K562 (cell line): ENCODE measurements at regions not wholly inside any gene's neighbourhood (a gene's known extent, or its start where the extent isn't known, plus 50 kb on each side); places are given as distances from the start of the nearest gene placed in this dataset.

Source experiments
- CHCHD3 ChIP-seq: fragments of 250-450 bp; sonication (Bioruptor Pico); IDR thresholded peaks from 2 replicates; pipeline ENCODE4 v2.1.2; 2022; ENCODE audit warnings: mild to moderate bottlenecking
- RREB1 ChIP-seq: fragments of 250-450 bp; sonication (Bioruptor Pico); IDR thresholded peaks from 2 replicates; pipeline ENCODE4 v1.4.0; 2020
- STAT5B ChIP-seq: fragments of 250-450 bp; sonication (Bioruptor Pico); IDR thresholded peaks from 2 replicates; pipeline ENCODE4 v1.8.0; 2021; ENCODE audit warnings: mild to moderate bottlenecking, inconsistent platforms

GRCh38 chr1:177490786-177491185 is 320.0 kb downstream of the BRINP2 start:
- TF ChIP-seq CHCHD3 (no peak), RREB1 (CRISPR knock-in tag) (no peak), STAT5B (no peak)
